Progenitor cell of endocrine pancreas (in vitro differentiated cells): ENCODE measurements at regions not wholly inside any gene's neighbourhood (a gene's known extent, or its start where the extent isn't known, plus 50 kb on each side); places are given as distances from the start of the nearest gene placed in this dataset.
"Not testable (repeated sequence)": the region's sequence is repeated elsewhere in the genome, so short reads cannot be mapped to it uniquely, and the experiment has no call there.

Source experiments
- DNase-seq: peaks from one replicate; pipeline ENCODE4 v3.0.0; 2021; ENCODE audit warnings: low spot score; ENCODE audit not compliant: unreplicated experiment
- H3K27ac Mint-ChIP-seq: 2 replicates; pipeline ENCODE4 v1.8.0; 2021; ENCODE audit warnings: mild to moderate bottlenecking, moderate library complexity, mixed read lengths
- H3K27me3 Mint-ChIP-seq: 2 replicates; pipeline ENCODE4 v1.8.0; 2021; ENCODE audit warnings: mixed read lengths
- H3K36me3 Mint-ChIP-seq: 2 replicates; pipeline ENCODE4 v1.8.0; 2022; ENCODE audit warnings: mixed read lengths; ENCODE audit not compliant: insufficient read depth
- H3K4me1 Mint-ChIP-seq: 2 replicates; pipeline ENCODE4 v1.8.0; 2021; ENCODE audit warnings: low read depth, mixed read lengths
- H3K4me3 Mint-ChIP-seq: 2 replicates; pipeline ENCODE4 v1.8.0; 2021; ENCODE audit warnings: low read depth, mild to moderate bottlenecking, moderate library complexity, mixed read lengths
- H3K9me3 Mint-ChIP-seq: 2 replicates; pipeline ENCODE4 v1.8.0; 2021; ENCODE audit warnings: low read depth, mixed read lengths
- TF ChIP-seq, protein P1 (sequence below): fragments of 200-600 bp; sonication (generic); IDR thresholded peaks from one replicate; pipeline ENCODE4 v1.5.0; 2021; ENCODE audit warnings: antibody characterized with exemption, mild to moderate bottlenecking; ENCODE audit not compliant: unreplicated experiment

DNA sequence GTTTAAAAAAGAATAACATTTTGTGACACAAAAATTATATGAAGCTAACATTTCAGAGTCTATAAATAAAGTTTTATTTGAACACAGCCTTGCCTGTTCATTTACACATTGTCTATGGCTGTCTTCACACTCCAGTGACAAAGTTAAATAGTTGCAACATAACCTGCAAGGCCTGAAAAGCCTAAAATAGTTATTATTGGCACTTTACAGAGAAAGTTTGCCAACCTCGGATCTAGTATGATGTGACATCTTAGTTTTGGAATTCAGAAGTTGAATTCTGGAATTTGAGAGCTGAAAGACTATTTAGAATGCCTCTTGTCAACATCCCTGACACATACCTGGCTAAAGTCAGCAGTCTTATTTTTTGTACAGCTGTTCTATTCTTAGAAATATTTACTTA lies 68.3 kb downstream of the DYRK2 start:
- Mint-ChIP-seq H3K36me3 (peaks cover 3% of the 10 kb centered on the region), H3K27me3 (no peaks in the 10 kb centered on the region), H3K4me3 (no peak overlapping the region), H3K27ac (no peak overlapping the region), H3K9me3 (peaks cover 6% of the 10 kb centered on the region), H3K4me1 (peaks cover 15% of the 10 kb centered on the region)
- DNase-seq = no peak
- TF ChIP-seq, protein P1, sequence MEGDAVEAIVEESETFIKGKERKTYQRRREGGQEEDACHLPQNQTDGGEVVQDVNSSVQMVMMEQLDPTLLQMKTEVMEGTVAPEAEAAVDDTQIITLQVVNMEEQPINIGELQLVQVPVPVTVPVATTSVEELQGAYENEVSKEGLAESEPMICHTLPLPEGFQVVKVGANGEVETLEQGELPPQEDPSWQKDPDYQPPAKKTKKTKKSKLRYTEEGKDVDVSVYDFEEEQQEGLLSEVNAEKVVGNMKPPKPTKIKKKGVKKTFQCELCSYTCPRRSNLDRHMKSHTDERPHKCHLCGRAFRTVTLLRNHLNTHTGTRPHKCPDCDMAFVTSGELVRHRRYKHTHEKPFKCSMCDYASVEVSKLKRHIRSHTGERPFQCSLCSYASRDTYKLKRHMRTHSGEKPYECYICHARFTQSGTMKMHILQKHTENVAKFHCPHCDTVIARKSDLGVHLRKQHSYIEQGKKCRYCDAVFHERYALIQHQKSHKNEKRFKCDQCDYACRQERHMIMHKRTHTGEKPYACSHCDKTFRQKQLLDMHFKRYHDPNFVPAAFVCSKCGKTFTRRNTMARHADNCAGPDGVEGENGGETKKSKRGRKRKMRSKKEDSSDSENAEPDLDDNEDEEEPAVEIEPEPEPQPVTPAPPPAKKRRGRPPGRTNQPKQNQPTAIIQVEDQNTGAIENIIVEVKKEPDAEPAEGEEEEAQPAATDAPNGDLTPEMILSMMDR = no peak

DNA sequence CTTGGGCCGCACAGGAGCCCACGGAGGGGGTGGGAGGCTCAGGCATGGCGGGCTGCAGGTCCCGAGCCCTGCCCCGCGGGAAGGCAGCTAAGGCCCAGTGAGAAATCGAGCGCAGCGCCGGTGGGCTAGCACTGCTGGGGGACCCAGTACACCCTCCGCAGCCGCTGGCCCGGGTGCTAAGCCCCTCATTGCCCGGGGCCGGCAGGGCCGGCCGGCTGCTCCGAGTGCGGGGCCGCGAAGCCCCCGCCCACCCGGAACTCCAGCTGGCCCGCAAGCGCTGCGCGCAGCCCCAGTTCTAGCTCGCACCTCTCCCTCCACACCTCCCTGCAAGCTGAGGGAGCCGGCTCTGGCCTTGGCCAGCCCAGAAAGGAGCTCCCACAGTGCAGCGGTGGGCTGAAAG lies 70.8 kb downstream of the DYRK2 start:
- H3K4me1 Mint-ChIP-seq = peaks cover 18% of the 10 kb centered on the region
- DNase-seq, H3K9me3 Mint-ChIP-seq, H3K27me3 Mint-ChIP-seq, H3K36me3 Mint-ChIP-seq, H3K4me3 Mint-ChIP-seq, H3K27ac Mint-ChIP-seq: not testable (repeated sequence)

DNA sequence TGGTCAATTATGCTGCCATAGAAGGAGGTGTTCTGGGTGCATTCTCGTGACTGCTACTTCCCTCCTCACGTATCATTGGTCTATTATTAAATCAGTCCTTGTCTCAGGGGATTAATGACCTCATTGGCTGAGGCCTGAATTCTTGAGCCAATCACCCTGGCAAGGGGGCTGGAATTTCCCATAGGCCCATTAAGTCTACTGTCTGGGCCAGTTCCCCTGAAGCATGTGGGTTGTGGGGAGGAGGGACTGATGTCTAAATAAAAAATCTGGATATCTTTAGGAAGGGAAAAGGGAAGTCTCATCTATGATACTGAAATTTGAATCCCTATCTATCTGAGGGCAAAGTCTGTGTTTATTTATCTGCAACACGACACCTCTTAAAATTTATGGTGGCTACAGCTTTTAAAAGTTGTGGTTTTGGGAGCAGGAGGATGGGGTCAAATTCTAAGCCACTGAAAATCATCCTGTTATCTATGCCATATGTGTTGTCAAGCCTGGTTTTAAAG lies 71.9 kb downstream of the DYRK2 start:
- Mint-ChIP-seq H3K36me3 (peaks cover 3% of the 10 kb centered on the region), H3K9me3 (peaks cover 6% of the 10 kb centered on the region), H3K27ac (no peak overlapping the region), H3K27me3 (no peaks in the 10 kb centered on the region), H3K4me3 (no peak overlapping the region), H3K4me1 (peaks cover 11% of the 10 kb centered on the region)
- no peak for DNase-seq
- TF ChIP-seq, protein P1 = no peak

DNA sequence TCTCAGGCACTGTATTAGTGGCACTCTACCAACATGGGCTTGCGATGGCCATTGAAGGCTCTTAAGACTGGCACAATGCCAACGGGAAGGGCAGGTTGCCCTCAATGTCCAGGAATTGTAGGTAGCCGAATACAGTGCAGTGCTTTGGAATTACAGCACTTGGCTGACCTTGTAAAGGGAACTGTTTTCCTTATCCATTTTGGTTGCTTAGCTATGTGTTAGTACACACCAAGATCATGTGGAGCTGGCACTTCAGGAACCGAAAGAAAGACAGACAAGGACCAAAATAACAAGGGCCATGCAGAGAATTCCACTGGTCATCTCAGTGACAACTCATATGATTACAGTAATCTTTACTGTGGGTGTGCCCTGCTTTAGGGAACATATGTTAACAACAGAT lies 72.7 kb downstream of the DYRK2 start:
- TF ChIP-seq, protein P1 = no peak
- no peak for DNase-seq
- H3K4me3 Mint-ChIP-seq = no peak overlapping the region
- H3K27me3 Mint-ChIP-seq = no peaks in the 10 kb centered on the region
- H3K4me1 Mint-ChIP-seq = peaks cover 11% of the 10 kb centered on the region
- no peak overlapping the region for H3K27ac Mint-ChIP-seq
- peaks cover 3% of the 10 kb centered on the region for H3K36me3 Mint-ChIP-seq
- peaks cover 6% of the 10 kb centered on the region for H3K9me3 Mint-ChIP-seq

DNA sequence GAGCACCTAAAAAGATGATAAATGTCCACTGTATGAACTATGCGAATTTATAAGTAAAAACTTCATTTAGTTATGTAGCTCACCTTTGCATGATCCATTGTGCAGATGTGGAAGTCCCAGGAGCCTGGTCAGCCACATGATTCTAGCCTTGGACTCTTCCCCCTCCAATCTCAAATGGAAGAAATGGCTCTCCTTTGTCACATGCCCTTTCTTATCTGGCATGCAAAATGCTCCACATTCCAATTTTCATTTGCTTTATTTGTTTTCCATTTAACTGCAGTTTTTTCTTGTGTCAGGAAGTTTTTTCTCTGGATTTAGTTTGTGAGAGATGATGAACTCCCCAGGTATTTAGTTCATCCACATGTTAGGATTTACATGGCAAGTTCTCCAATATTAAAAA lies 73.8 kb downstream of the DYRK2 start:
- H3K4me1 Mint-ChIP-seq = peaks cover 11% of the 10 kb centered on the region
- no peak overlapping the region for H3K4me3 Mint-ChIP-seq
- TF ChIP-seq, protein P1 = no peak
- peaks cover 3% of the 10 kb centered on the region for H3K36me3 Mint-ChIP-seq
- H3K27ac Mint-ChIP-seq = no peak overlapping the region
- no peaks in the 10 kb centered on the region for H3K27me3 Mint-ChIP-seq
- H3K9me3 Mint-ChIP-seq = peaks cover 6% of the 10 kb centered on the region
- no peak for DNase-seq

DNA sequence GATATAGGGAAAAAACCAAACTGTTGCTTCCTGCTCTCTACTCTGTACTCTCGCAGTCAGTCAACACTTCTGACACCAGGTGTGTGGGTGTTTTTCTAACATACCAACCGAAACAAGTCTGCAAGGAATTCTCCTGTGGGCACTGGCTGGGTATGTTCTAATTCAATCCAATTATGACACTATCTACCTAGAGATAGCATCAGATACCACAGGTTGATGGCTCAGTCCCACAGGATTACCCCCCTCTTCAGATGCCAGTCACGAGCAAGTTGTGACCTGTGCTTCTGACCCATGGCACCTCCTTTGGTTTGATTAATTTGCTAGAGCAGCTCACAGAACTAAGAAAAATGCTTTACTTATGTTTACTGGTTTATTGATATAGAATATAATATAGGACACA lies 78.3 kb downstream of the DYRK2 start:
- TF ChIP-seq, protein P1 = no peak
- H3K4me3 Mint-ChIP-seq = no peak overlapping the region
- no peaks in the 10 kb centered on the region for H3K9me3 Mint-ChIP-seq
- no peak for DNase-seq
- H3K36me3 Mint-ChIP-seq = no peaks in the 10 kb centered on the region
- H3K27me3 Mint-ChIP-seq = no peaks in the 10 kb centered on the region
- peaks cover 2% of the 10 kb centered on the region for H3K4me1 Mint-ChIP-seq
- H3K27ac Mint-ChIP-seq = no peak overlapping the region
